ENCODE measurements at regions not wholly inside any gene's neighbourhood (a gene's known extent, or its start where the extent isn't known, plus 50 kb on each side); places are given as distances from the start of the nearest gene placed in this dataset.

DNA sequence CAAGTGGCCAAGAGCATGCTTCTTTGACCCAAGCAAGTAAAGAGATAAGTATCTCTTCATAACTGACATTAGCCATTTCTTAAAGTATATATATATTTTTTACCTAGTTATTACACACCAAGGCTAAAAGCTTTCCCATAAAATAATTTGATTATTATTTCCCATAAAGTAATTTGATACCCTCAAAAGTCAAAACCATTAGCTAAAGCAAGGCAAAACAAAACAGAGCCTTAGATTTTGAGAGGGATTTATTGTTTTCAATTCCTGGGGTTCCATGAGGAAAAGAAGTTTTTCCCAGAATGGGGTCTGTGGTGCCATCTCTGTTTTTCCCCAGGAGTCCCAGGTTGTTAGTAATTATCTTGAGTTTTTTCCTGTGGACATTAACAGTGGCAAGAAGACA is 125.5 kb upstream of the NUDT4 start:
- DNase-seq (ENCODE audit: low spot score), result no peak
- no peaks in the 10 kb centered on the region for H3K27me3 ChIP-seq (replicated peaks; ENCODE audit: insufficient read depth)
- H3K36me3 ChIP-seq, result no peaks in the 10 kb centered on the region
- TF ChIP-seq POLR2AphosphoS5 (IDR thresholded peaks at IDR 0.05), result no peak
- TF ChIP-seq, protein P1, sequence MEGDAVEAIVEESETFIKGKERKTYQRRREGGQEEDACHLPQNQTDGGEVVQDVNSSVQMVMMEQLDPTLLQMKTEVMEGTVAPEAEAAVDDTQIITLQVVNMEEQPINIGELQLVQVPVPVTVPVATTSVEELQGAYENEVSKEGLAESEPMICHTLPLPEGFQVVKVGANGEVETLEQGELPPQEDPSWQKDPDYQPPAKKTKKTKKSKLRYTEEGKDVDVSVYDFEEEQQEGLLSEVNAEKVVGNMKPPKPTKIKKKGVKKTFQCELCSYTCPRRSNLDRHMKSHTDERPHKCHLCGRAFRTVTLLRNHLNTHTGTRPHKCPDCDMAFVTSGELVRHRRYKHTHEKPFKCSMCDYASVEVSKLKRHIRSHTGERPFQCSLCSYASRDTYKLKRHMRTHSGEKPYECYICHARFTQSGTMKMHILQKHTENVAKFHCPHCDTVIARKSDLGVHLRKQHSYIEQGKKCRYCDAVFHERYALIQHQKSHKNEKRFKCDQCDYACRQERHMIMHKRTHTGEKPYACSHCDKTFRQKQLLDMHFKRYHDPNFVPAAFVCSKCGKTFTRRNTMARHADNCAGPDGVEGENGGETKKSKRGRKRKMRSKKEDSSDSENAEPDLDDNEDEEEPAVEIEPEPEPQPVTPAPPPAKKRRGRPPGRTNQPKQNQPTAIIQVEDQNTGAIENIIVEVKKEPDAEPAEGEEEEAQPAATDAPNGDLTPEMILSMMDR (IDR thresholded peaks at IDR 0.05), result no peak
- no peak for TF ChIP-seq POLR2A (IDR thresholded peaks at IDR 0.05)
- no peaks in the 10 kb centered on the region for H3K4me1 ChIP-seq (replicated peaks)
- no peak overlapping the region for H3K27ac ChIP-seq
- intact Hi-C loops (cut with DNase I), result no loop called here
- H3K9me3 ChIP-seq, result no peaks in the 10 kb centered on the region
- no peak overlapping the region for H3K4me3 ChIP-seq

DNA sequence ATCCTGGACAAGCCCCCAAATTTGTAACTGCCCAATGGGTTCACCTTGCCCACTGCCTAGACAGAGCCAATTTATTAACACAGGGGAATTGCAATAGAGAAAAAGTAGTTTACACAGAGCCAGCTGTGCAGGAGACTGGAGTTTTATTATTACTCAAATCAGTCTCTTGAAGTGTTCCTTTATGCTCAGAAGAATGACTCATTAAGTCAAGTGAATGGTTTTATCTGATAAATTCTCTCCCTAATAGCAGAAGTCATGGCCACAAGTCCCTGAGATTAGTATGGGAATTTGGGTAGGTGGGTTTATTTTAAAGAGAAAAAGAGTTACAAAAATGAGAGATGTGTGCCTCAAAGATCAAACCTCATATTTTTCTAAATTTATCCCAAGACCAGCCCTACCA is 122.8 kb upstream of the NUDT4 start:
- Histone ChIP-seq H3K27me3 (replicated peaks; ENCODE audit: insufficient read depth) (no peaks in the 10 kb centered on the region), H3K36me3 (no peaks in the 10 kb centered on the region), H3K4me1 (replicated peaks) (no peaks in the 10 kb centered on the region), H3K27ac (no peak overlapping the region), H3K9me3 (no peaks in the 10 kb centered on the region), H3K4me3 (no peak overlapping the region)
- no peak for DNase-seq (ENCODE audit: low spot score)
- intact Hi-C loops (cut with DNase I), result no loop called here
- TF ChIP-seq POLR2A (IDR thresholded peaks at IDR 0.05), result no peak
- TF ChIP-seq, protein P1 (IDR thresholded peaks at IDR 0.05), result no peak
- no peak for TF ChIP-seq POLR2AphosphoS5 (IDR thresholded peaks at IDR 0.05)

DNA sequence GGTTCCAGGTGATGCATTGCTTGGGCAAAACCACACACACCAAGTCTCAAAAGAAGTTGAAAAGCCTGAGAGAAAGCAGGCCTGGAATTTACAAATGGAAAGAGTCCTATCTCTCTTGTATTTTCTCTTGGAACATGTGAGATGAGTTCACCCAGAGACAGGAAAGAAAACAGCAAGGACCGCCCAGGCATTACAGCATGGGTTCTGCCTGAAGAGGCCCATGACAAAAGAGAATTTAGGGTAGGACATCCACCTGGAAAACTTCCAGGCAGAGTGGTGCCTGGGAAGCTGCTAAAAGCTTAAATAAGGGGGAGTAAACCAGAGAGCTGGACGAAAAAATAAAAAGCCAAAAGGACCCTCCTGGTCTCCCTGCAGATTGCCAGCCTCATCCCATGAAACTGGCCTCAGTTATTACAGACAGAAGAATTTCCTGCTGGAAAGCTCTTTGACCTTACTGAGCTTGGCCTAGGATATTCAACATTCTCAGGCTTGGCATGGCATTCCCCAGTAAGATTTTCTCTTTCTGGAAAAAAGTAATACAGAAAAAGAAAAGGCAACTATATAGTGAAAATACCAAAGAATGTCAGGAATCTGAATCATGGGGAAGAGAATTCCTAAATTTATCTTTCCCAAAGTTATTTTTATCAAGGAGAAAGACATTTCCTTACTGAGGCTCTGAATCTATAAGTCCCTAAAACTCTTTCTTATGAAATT is 121.3 kb upstream of the NUDT4 start:
- intact Hi-C loops (cut with DNase I), result no loop called here
- H3K4me3 ChIP-seq, result no peak overlapping the region
- no peaks in the 10 kb centered on the region for H3K4me1 ChIP-seq (replicated peaks)
- no peaks in the 10 kb centered on the region for H3K27me3 ChIP-seq (replicated peaks; ENCODE audit: insufficient read depth)
- 71% methylated on average over 2 of the region's 2 CpGs for whole genome bisulfite sequencing
- no peak for DNase-seq (ENCODE audit: low spot score)
- TF ChIP-seq POLR2A (IDR thresholded peaks at IDR 0.05) (no peak), POLR2AphosphoS5 (IDR thresholded peaks at IDR 0.05) (no peak)
- TF ChIP-seq, protein P1 (IDR thresholded peaks at IDR 0.05), result no peak
- H3K36me3 ChIP-seq, result no peaks in the 10 kb centered on the region
- H3K9me3 ChIP-seq, result no peaks in the 10 kb centered on the region
- no peak overlapping the region for H3K27ac ChIP-seq

DNA sequence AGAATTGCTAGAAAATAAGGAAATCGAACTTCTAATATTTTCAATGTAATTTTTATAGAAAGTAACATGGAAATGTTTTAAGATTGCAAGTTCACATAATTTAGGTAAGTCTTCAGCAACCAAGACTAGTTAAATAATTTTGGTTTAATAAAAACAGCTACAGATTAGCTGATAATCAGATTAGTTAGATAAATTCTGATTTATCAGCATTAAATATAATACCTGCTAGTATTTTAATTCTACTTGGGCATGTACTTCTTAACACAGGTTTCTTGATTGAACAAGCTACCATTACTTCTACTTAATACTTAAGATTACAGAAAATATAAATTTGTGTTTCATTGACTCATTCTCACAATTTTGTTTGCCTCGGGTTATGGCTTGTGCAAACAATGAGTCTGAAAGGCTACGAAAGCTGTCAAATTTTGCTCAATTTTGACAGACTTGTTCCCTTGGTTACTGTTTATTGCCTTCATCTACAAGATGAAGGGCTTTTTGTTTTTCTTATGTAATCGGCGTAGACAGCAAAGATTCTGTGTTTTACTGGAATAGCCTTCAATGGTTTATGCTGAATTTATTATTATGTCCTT is 116.1 kb upstream of the NUDT4 start:
- H3K4me1 ChIP-seq (replicated peaks), result no peaks in the 10 kb centered on the region
- no peak for TF ChIP-seq POLR2AphosphoS5 (IDR thresholded peaks at IDR 0.05)
- no peak for TF ChIP-seq POLR2A (IDR thresholded peaks at IDR 0.05)
- TF ChIP-seq, protein P1 (IDR thresholded peaks at IDR 0.05), result no peak
- no peaks in the 10 kb centered on the region for H3K36me3 ChIP-seq
- no peaks in the 10 kb centered on the region for H3K9me3 ChIP-seq
- intact Hi-C loops (cut with DNase I), result no loop called here
- H3K27me3 ChIP-seq (replicated peaks; ENCODE audit: insufficient read depth), result no peaks in the 10 kb centered on the region
- no peak overlapping the region for H3K27ac ChIP-seq
- 84% methylated on average over 5 of the region's 5 CpGs for WGBS
- no peak for DNase-seq (ENCODE audit: low spot score)
- no peak overlapping the region for H3K4me3 ChIP-seq

DNA sequence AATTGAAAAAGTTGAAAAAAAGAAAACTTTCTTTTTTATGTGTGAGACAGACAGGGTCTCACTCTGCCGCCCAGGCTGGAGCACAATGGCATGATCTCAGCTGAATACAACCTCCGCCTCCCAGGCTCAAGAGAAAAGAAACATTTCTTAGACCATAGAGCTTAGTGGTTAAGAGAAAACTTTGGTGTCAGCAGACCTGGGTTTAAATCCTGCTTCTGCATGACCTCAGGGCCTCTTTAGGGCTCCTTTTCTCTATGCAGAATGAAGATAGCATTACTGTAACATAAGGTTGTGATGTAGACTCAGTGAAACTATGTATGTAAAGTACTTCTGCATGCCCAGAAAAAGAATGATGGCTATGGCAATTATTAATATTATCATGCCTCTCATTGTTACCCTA is 104.7 kb upstream of the NUDT4 start:
- no peaks in the 10 kb centered on the region for H3K36me3 ChIP-seq
- WGBS, result 100% methylated on average over 2 of the region's 2 CpGs
- intact Hi-C loops (cut with DNase I), result no loop called here
- no peak overlapping the region for H3K27ac ChIP-seq
- TF ChIP-seq, protein P1 (IDR thresholded peaks at IDR 0.05), result no peak
- TF ChIP-seq POLR2A (IDR thresholded peaks at IDR 0.05) (no peak), POLR2AphosphoS5 (IDR thresholded peaks at IDR 0.05) (no peak)
- H3K27me3 ChIP-seq (replicated peaks; ENCODE audit: insufficient read depth), result no peaks in the 10 kb centered on the region
- no peak for DNase-seq (ENCODE audit: low spot score)
- no peaks in the 10 kb centered on the region for H3K9me3 ChIP-seq
- no peak overlapping the region for H3K4me3 ChIP-seq
- H3K4me1 ChIP-seq (replicated peaks), result no peaks in the 10 kb centered on the region
